Astrocyte (in vitro differentiated cells and primary cell): ENCODE measurements at regions not wholly inside any gene's neighbourhood (a gene's known extent, or its start where the extent isn't known, plus 50 kb on each side); places are given as distances from the start of the nearest gene placed in this dataset.

ENCODE experiments used
- DNase-seq: peaks from one replicate; pipeline ENCODE4 v3.0.0-alpha.2; 2010; ENCODE audit warnings: low read depth
- FAIRE-seq: peaks from 2 replicates; lab custom pipeline; 2011; peaks lifted over from hg19 to GRCh38; lab: Jason Lieb, UNC
- H2AFZ ChIP-seq: 2 replicates; pipeline ENCODE4 v1.6.0; 2012; ENCODE audit warnings: low read depth, low read length, inconsistent platforms
- H3K27ac ChIP-seq: 2 replicates; pipeline ENCODE4 v1.5.1; 2011; ENCODE audit warnings: low read depth, low read length, inconsistent platforms
- H3K27me3 ChIP-seq: 2 replicates; pipeline ENCODE4 v1.6.0; 2011; ENCODE audit warnings: low read length, inconsistent platforms; ENCODE audit not compliant: insufficient read depth
- H3K36me3 ChIP-seq: 2 replicates; pipeline ENCODE4 v1.5.1; 2011; ENCODE audit warnings: low read length, inconsistent platforms; ENCODE audit not compliant: insufficient read depth
- H3K4me1 ChIP-seq: 2 replicates; pipeline ENCODE4 v1.5.1; 2011; ENCODE audit warnings: low read length, inconsistent platforms; ENCODE audit not compliant: insufficient read depth
- H3K4me2 ChIP-seq: 2 replicates; pipeline ENCODE4 v1.6.0; 2012; ENCODE audit warnings: low read length, inconsistent platforms
- H3K4me3 ChIP-seq: 2 replicates; pipeline ENCODE4 v1.5.1; 2011; ENCODE audit warnings: low read depth, mild to moderate bottlenecking, low read length, inconsistent platforms; ENCODE audit not compliant: insufficient read depth
- H3K79me2 ChIP-seq: 2 replicates; pipeline ENCODE4 v1.6.0; 2012; ENCODE audit warnings: mild to moderate bottlenecking, low read length, inconsistent platforms; ENCODE audit not compliant: insufficient read depth
- H3K9ac ChIP-seq: 2 replicates; pipeline ENCODE4 v1.6.0; 2012; ENCODE audit warnings: mild to moderate bottlenecking, low read length, inconsistent platforms
- H3K9me3 ChIP-seq: 2 replicates; pipeline ENCODE4 v1.5.1; 2012; ENCODE audit warnings: low read depth, mild to moderate bottlenecking, low read length, inconsistent platforms; ENCODE audit not compliant: insufficient read depth
- H4K20me1 ChIP-seq: 2 replicates; pipeline ENCODE4 v1.6.0; 2012; ENCODE audit warnings: low read length, inconsistent platforms; ENCODE audit not compliant: insufficient read depth
- H3K27ac Mint-ChIP-seq: one replicate; pipeline ENCODE4 v1.8.0; 2021; ENCODE audit warnings: mild to moderate bottlenecking, mixed read lengths; ENCODE audit not compliant: unreplicated experiment
- H3K27me3 Mint-ChIP-seq: one replicate; pipeline ENCODE4 v1.8.0; 2021; ENCODE audit warnings: low read depth, mixed read lengths; ENCODE audit not compliant: unreplicated experiment
- H3K36me3 Mint-ChIP-seq: one replicate; pipeline ENCODE4 v1.8.0; 2021; ENCODE audit warnings: low read depth, mixed read lengths; ENCODE audit not compliant: unreplicated experiment
- H3K4me1 Mint-ChIP-seq: one replicate; pipeline ENCODE4 v1.8.0; 2021; ENCODE audit warnings: low read depth, mixed read lengths; ENCODE audit not compliant: unreplicated experiment
- H3K4me3 Mint-ChIP-seq: one replicate; pipeline ENCODE4 v1.8.0; 2021; ENCODE audit warnings: mild to moderate bottlenecking, moderate library complexity, mixed read lengths; ENCODE audit not compliant: unreplicated experiment
- H3K9me3 Mint-ChIP-seq: one replicate; pipeline ENCODE4 v1.8.0; 2021; ENCODE audit warnings: mild to moderate bottlenecking, mixed read lengths; ENCODE audit not compliant: unreplicated experiment
- EZH2 ChIP-seq: IDR thresholded peaks from 2 replicates; pipeline ENCODE4 v1.6.1; 2012; ENCODE audit warnings: mild to moderate bottlenecking, low read length, inconsistent platforms; ENCODE audit not compliant: insufficient read depth
- TF ChIP-seq, protein P1 (sequence below): IDR thresholded peaks from 2 replicates; pipeline ENCODE4 v1.5.1; 2011; ENCODE audit warnings: low read depth, mild to moderate bottlenecking, inconsistent platforms, low read length, moderate library complexity; ENCODE audit not compliant: insufficient read depth

DNA sequence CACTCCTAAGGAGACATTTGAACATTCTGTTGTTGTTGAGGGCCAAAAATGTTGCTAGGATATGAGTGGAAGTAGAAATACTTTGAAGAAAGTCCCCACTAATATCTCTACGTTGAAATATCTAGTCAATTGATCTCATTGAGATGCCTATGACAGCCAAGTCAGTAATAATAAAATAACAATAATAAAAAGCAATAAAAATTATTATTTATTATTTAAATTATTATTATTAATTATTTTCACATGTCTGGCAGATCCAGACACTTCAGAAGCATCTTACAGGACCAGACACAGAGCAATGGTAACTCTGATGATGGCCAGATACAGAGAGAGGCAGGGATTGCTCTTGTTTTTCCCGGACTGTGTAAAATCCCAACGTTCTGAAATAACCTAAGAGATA lies 143.5 kb upstream of the PALMD start:
- Histone ChIP-seq H3K4me3 (no peak overlapping the region), H3K9ac (no peak overlapping the region), H3K27ac (no peak overlapping the region), H3K9me3 (no peaks in the 10 kb centered on the region), H3K27me3 (no peaks in the 10 kb centered on the region), H3K4me1 (no peaks in the 10 kb centered on the region), H2AFZ (no peak overlapping the region), H3K79me2 (no peaks in the 10 kb centered on the region), H3K36me3 (no peaks in the 10 kb centered on the region), H4K20me1 (no peaks in the 10 kb centered on the region), H3K4me2 (no peak overlapping the region)
- H3K4me3 Mint-ChIP-seq = no peak overlapping the region
- H3K27me3 Mint-ChIP-seq = no peaks in the 10 kb centered on the region
- FAIRE-seq = no peak
- peaks cover 9% of the 10 kb centered on the region for H3K4me1 Mint-ChIP-seq
- no peak for DNase-seq
- no peak for TF ChIP-seq EZH2
- TF ChIP-seq, protein P1, sequence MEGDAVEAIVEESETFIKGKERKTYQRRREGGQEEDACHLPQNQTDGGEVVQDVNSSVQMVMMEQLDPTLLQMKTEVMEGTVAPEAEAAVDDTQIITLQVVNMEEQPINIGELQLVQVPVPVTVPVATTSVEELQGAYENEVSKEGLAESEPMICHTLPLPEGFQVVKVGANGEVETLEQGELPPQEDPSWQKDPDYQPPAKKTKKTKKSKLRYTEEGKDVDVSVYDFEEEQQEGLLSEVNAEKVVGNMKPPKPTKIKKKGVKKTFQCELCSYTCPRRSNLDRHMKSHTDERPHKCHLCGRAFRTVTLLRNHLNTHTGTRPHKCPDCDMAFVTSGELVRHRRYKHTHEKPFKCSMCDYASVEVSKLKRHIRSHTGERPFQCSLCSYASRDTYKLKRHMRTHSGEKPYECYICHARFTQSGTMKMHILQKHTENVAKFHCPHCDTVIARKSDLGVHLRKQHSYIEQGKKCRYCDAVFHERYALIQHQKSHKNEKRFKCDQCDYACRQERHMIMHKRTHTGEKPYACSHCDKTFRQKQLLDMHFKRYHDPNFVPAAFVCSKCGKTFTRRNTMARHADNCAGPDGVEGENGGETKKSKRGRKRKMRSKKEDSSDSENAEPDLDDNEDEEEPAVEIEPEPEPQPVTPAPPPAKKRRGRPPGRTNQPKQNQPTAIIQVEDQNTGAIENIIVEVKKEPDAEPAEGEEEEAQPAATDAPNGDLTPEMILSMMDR = no peak
- no peak overlapping the region for H3K27ac Mint-ChIP-seq
- peaks cover 6% of the 10 kb centered on the region for H3K9me3 Mint-ChIP-seq
- H3K36me3 Mint-ChIP-seq = no peaks in the 10 kb centered on the region

DNA sequence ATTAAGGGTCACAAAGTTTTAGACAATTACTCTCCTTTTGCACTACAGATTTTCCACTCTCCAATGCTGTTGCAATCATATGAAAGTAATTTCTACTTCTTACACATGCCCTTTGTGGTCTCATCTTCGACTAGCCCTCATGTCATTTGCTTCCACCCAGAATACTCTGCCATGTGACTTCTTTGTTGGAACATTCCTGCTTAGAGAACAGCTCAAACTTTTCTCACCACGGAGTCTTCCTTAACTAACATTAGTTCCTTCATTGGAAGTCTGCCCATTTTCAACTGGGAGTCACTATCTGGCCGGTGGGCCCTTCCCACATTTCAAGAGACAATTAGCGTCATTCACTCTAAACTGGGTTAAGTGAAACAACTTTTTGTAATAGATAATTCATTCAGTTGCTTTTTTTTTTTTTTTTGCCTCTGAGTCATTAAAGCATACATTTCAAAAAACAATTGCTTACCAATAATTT lies 142.6 kb upstream of the PALMD start:
- Mint-ChIP-seq H3K4me3 (no peak overlapping the region), H3K36me3 (no peaks in the 10 kb centered on the region), H3K27ac (peak overlapping the region; percentile 88), H3K27me3 (no peaks in the 10 kb centered on the region), H3K4me1 (peaks cover 9% of the 10 kb centered on the region), H3K9me3 (peaks cover 6% of the 10 kb centered on the region)
- TF ChIP-seq, protein P1 = no peak
- no peak for TF ChIP-seq EZH2
- no peaks in the 10 kb centered on the region for H3K9me3 ChIP-seq
- H3K4me1 ChIP-seq = no peaks in the 10 kb centered on the region
- H3K4me2 ChIP-seq = no peak overlapping the region
- no peak for FAIRE-seq
- no peaks in the 10 kb centered on the region for H3K27me3 ChIP-seq
- H3K79me2 ChIP-seq = no peaks in the 10 kb centered on the region
- no peaks in the 10 kb centered on the region for H3K36me3 ChIP-seq
- no peak overlapping the region for H3K27ac ChIP-seq
- DNase-seq = peak; percentile 67
- H3K4me3 ChIP-seq = no peak overlapping the region
- no peak overlapping the region for H3K9ac ChIP-seq
- no peak overlapping the region for H2AFZ ChIP-seq
- no peaks in the 10 kb centered on the region for H4K20me1 ChIP-seq

DNA sequence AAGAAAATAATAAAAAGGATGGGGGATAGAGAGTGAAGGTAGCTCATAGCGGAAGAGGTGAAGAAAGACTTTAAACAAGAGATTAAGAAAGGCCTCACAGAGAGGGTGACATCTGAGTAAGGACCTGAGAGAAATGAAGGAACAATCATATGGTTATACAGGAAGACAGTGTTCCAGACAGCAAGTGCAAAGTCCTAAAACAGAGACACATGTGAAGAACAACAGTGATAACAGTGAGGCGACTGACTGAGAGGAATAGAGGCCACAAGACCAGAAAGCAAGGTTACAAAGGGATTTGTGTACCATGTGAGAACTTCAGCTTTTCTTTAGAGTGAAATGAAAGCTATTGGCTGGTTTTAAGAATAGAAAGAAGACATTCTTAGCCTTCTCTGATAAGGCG lies 141.6 kb upstream of the PALMD start:
- Histone ChIP-seq H3K36me3 (no peaks in the 10 kb centered on the region), H3K4me2 (no peak overlapping the region), H3K9me3 (no peaks in the 10 kb centered on the region), H4K20me1 (no peaks in the 10 kb centered on the region), H3K79me2 (no peaks in the 10 kb centered on the region), H2AFZ (no peak overlapping the region), H3K9ac (no peak overlapping the region), H3K4me3 (no peak overlapping the region), H3K27ac (no peak overlapping the region), H3K4me1 (no peaks in the 10 kb centered on the region), H3K27me3 (no peaks in the 10 kb centered on the region)
- Mint-ChIP-seq H3K27me3 (no peaks in the 10 kb centered on the region), H3K4me3 (no peak overlapping the region), H3K36me3 (no peaks in the 10 kb centered on the region), H3K4me1 (peaks cover 9% of the 10 kb centered on the region), H3K9me3 (peaks cover 11% of the 10 kb centered on the region), H3K27ac (no peak overlapping the region)
- TF ChIP-seq, protein P1 = no peak
- TF ChIP-seq EZH2 = no peak
- DNase-seq = no peak
- no peak for FAIRE-seq
